ENCODE measurements at regions not wholly inside any gene's neighbourhood (a gene's known extent, or its start where the extent isn't known, plus 50 kb on each side); places are given as distances from the start of the nearest gene placed in this dataset.

DNA sequence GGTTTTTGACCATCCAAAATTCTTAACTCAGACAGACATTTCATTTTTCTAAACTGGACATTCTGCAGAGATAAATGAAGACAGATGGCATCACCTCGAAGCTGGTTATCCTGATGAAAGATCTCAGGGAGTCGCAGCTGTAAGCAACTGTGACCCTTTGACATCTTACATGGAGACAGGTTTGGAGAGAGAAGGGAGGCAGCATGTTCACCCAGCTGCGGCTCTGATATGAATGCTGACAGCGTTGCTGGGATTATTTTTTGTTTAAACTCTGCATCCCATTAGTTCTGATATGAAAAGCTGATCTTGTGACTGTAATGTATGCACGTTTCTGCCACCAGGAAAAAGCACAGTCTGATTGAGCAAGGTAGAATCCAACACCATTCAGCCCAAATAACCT is 89.4 kb downstream of the C6orf118 start:
- Mint-ChIP-seq H3K4me1 (ENCODE audit: unreplicated experiment) (no peaks in the 10 kb centered on the region), H3K36me3 (ENCODE audit: low read depth, unreplicated experiment) (no peaks in the 10 kb centered on the region), H3K4me3 (ENCODE audit: unreplicated experiment) (no peak overlapping the region), H3K27ac (ENCODE audit: unreplicated experiment) (no peak overlapping the region), H3K9me3 (ENCODE audit: unreplicated experiment) (no peaks in the 10 kb centered on the region), H3K27me3 (ENCODE audit: unreplicated experiment) (peaks cover 2% of the 10 kb centered on the region)
- TF ChIP-seq, protein P1, sequence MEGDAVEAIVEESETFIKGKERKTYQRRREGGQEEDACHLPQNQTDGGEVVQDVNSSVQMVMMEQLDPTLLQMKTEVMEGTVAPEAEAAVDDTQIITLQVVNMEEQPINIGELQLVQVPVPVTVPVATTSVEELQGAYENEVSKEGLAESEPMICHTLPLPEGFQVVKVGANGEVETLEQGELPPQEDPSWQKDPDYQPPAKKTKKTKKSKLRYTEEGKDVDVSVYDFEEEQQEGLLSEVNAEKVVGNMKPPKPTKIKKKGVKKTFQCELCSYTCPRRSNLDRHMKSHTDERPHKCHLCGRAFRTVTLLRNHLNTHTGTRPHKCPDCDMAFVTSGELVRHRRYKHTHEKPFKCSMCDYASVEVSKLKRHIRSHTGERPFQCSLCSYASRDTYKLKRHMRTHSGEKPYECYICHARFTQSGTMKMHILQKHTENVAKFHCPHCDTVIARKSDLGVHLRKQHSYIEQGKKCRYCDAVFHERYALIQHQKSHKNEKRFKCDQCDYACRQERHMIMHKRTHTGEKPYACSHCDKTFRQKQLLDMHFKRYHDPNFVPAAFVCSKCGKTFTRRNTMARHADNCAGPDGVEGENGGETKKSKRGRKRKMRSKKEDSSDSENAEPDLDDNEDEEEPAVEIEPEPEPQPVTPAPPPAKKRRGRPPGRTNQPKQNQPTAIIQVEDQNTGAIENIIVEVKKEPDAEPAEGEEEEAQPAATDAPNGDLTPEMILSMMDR (IDR thresholded peaks at IDR 0.05; ENCODE audit: unreplicated experiment): no peak
- no peak for DNase-seq (ENCODE audit: low spot score)

DNA sequence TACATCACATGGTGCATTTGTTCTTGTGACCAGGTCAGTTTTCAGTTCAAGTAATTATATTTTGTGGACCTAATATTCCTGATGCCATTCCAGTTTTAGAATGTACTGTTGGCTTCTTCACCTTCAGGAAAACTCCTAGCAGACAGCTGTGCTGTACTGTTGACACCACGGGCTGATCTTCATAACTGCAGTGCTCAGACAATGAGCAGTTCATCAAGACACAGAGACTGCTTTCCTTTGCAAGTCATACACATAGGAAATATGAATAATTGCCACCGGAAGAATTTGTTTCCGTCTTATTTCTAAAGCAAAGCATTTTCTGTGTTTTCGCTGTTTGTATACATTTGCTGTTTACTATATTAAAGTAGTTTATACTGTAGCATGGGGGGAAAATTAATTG is 89.8 kb downstream of the C6orf118 start:
- Mint-ChIP-seq H3K4me3 (ENCODE audit: unreplicated experiment) (no peak overlapping the region), H3K36me3 (ENCODE audit: low read depth, unreplicated experiment) (no peaks in the 10 kb centered on the region), H3K4me1 (ENCODE audit: unreplicated experiment) (no peaks in the 10 kb centered on the region), H3K27ac (ENCODE audit: unreplicated experiment) (no peak overlapping the region), H3K27me3 (ENCODE audit: unreplicated experiment) (peaks cover 2% of the 10 kb centered on the region), H3K9me3 (ENCODE audit: unreplicated experiment) (no peaks in the 10 kb centered on the region)
- TF ChIP-seq, protein P1 (IDR thresholded peaks at IDR 0.05; ENCODE audit: unreplicated experiment): no peak
- no peak for DNase-seq (ENCODE audit: low spot score)

DNA sequence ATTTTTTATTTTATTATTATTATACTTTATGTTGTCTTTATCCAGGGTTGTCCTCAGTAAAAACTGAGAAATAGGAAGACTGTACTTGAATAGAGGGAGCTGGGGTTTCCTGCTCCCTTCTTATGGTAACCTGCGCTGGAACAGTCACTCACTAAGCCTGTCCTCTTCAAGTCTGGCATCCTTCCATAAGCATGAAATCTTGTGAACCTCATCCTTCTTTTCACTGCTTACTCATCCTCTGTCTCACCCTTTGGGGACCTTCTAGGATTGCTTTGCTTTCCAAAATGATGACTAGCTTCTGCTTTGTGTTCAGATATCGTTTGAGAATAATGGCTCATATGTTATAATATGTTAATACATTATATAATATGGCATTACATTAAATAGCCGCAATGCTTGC is 90.6 kb downstream of the C6orf118 start:
- TF ChIP-seq, protein P1 (IDR thresholded peaks at IDR 0.05; ENCODE audit: unreplicated experiment): no peak
- Mint-ChIP-seq H3K4me3 (ENCODE audit: unreplicated experiment) (no peak overlapping the region), H3K27me3 (ENCODE audit: unreplicated experiment) (peaks cover 2% of the 10 kb centered on the region), H3K36me3 (ENCODE audit: low read depth, unreplicated experiment) (no peaks in the 10 kb centered on the region), H3K9me3 (ENCODE audit: unreplicated experiment) (no peaks in the 10 kb centered on the region), H3K4me1 (ENCODE audit: unreplicated experiment) (no peaks in the 10 kb centered on the region), H3K27ac (ENCODE audit: unreplicated experiment) (no peak overlapping the region)
- no peak for DNase-seq (ENCODE audit: low spot score)

DNA sequence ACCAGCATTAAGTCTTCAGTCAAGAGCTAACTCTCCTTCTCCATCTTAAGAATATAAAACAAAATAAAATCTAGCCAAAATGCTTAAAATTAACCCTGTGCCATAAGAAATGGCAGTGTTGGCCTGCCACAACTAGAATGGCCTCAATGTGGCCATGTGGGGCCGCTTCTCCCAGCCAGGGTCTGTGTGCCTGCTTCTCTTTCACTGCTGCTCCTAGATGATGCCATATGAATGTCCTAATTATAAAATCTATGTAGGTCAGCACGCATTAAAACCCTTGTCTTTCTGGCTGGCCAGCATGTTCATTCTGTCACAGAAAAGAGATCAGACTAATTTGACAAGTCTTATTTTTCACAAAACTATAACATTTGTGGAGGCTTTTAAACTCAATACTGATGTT is 102.6 kb downstream of the C6orf118 start:
- H3K27me3 Mint-ChIP-seq (ENCODE audit: unreplicated experiment): no peaks in the 10 kb centered on the region
- H3K4me1 Mint-ChIP-seq (ENCODE audit: unreplicated experiment): no peaks in the 10 kb centered on the region
- no peaks in the 10 kb centered on the region for H3K36me3 Mint-ChIP-seq (ENCODE audit: low read depth, unreplicated experiment)
- no peak overlapping the region for H3K4me3 Mint-ChIP-seq (ENCODE audit: unreplicated experiment)
- DNase-seq (ENCODE audit: low spot score): no peak
- TF ChIP-seq, protein P1 (IDR thresholded peaks at IDR 0.05; ENCODE audit: unreplicated experiment): no peak
- H3K27ac Mint-ChIP-seq (ENCODE audit: unreplicated experiment): no peak overlapping the region
- no peaks in the 10 kb centered on the region for H3K9me3 Mint-ChIP-seq (ENCODE audit: unreplicated experiment)

DNA sequence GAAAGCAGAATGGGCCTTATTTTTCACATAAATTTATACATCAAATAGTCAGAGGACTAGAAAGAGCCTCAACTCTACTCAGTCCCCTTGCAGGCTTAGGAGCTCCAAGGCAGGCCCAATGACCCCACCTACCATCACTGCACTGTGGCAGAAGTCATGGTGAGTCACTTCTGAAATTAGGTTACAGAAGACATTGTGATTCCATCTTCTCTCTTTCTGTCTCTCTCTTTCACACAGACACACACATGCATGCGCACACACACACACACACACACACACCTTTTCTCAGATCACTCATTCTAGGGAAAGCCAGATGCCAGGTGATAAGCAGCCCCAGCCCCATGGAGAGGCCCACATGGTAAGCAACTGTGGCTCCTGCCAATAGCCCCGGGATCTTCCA is 103.8 kb downstream of the C6orf118 start:
- Mint-ChIP-seq H3K9me3 (ENCODE audit: unreplicated experiment) (no peaks in the 10 kb centered on the region), H3K27ac (ENCODE audit: unreplicated experiment) (no peak overlapping the region), H3K36me3 (ENCODE audit: low read depth, unreplicated experiment) (no peaks in the 10 kb centered on the region), H3K27me3 (ENCODE audit: unreplicated experiment) (no peaks in the 10 kb centered on the region), H3K4me3 (ENCODE audit: unreplicated experiment) (no peak overlapping the region), H3K4me1 (ENCODE audit: unreplicated experiment) (no peaks in the 10 kb centered on the region)
- no peak for DNase-seq (ENCODE audit: low spot score)
- TF ChIP-seq, protein P1 (IDR thresholded peaks at IDR 0.05; ENCODE audit: unreplicated experiment): no peak
